Bone marrow (tissue), 2 donors: ENCODE measurements at regions not wholly inside any gene's neighbourhood (a gene's known extent, or its start where the extent isn't known, plus 50 kb on each side); places are given as distances from the start of the nearest gene placed in this dataset.
"Not testable (repeated sequence)": the region's sequence is repeated elsewhere in the genome, so short reads cannot be mapped to it uniquely, and the experiment has no call there.

Source experiments
- DNase-seq, 2 donors: peaks; one replicate each; lab custom pipeline; 2025; lab: John Stamatoyannopoulos, UW

- DNase-seq, result no peak
Measured at GRCh38 chr2:182548031-182548950, 121.5 kb upstream of the PDE1A start.

- DNase-seq, result no peak
Measured at GRCh38 chr2:182550234-182550633, 123.4 kb upstream of the PDE1A start.

DNA sequence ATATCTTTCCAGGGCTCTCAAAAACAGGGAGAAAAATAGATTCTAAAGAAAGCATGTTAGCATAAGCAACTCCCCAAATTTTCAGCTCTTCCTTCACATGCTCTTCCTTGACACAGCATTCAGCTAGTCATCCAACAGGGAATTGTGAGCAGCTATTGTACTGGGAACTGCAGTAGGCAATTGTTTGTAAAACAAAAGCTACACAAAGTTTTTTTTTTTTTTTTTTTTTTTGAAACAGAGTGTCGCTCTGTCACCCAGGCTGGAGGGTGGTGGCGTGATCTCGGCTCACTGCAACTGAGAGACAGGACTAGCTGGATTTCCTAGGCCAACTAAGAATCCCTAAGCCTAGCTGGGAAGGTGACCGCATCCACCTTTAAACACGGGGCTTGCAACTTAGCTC lies 125.4 kb upstream of the PDE1A start:
- not testable (repeated sequence) for DNase-seq

DNA sequence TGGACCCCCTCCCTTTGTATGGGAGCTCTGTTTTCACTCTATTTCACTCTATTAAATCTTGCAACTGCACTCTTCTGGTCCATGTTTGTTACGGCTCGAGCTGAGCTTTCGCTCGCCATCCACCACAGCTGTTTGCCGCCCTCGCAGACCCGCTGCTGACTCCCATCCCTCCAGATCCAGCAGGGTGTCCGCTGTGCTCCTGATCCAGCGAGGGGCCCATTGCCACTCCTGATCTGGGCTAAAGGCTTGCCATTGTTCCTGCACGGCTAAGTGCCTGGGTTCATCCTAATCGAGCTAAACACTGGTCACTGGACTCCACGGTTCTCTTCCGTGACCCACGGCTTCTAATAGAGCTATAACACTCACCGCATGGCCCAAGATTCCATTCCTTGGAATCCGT lies 125.9 kb upstream of the PDE1A start:
- not testable (repeated sequence) for DNase-seq

GRCh38 chr2:182553483-182553882 lies 126.6 kb upstream of the PDE1A start:
- no peak for DNase-seq

DNA sequence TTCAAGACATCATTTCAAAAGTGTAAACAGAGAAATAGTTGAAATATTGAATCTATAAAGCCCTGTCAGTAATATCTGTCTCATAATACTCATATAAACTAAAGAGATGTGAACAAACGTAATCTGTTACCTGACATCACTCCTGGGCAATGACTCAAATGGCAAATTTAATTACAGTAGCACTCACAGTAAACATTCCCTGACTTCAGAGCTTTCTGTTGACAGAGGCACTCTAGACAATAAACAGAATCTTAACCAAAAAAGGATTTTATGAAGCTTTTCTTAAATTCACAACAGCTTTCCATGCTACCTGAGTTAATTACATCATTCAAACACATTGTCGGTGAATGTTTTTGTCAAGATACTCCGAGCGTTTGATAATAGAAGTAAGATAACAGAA lies 128.1 kb upstream of the PDE1A start:
- DNase-seq, result no peak

GRCh38 chr2:182558564-182558963 lies 131.7 kb upstream of the PDE1A start:
- DNase-seq, result no peak

- DNase-seq, result no peak
Measured at GRCh38 chr2:182559623-182560022, 132.8 kb upstream of the PDE1A start.

DNA sequence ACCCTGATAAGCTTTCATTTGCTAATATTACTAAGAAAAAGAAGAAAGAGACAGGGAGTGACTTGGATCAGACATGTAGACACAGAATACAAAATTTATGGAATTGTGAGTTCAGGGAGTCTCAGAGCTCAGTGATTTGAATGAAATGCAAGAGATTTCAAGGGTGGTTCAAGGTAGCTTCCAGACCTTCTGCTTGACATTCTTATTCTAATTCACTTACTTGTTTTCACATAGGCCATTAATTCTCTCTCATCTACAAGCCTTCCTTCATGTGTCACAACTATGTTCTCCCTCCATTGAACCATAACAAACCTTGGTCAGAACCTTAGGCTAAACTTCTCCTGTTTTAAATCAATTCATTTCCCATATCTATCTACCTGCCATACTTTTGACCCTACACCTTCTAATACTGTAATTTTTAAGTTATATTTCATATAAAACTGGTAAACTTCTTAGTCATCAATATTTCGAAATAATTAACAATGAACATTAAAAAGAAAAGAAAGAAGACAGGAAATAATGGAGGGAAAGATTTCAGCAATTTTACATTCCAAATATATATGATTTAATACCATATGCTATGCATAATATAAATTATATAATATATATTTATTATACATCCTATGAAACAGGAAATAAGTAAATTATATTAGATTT lies 139.2 kb upstream of the PDE1A start:
- no peak for DNase-seq

DNA sequence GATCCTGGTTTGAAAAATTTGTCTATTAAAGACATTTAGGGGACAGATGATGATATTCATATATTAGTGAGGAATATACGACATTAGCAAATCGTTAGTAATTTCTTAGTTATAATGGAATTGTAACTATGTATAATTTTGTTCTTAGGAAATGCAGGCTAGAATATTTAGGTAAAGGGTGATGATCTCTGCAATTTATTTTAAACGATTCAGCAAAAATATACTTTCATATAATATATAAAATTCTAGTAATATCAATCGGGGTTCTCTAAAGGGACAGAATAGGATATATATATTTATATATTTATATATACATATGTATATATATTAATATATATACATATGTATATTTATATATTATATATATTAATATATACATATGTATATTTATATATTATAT lies 142.5 kb upstream of the DNAJC10 start:
- DNase-seq, result no peak

- no peak for DNase-seq
Measured at GRCh38 chr2:182577816-182578215, 138.2 kb upstream of the DNAJC10 start.

DNA sequence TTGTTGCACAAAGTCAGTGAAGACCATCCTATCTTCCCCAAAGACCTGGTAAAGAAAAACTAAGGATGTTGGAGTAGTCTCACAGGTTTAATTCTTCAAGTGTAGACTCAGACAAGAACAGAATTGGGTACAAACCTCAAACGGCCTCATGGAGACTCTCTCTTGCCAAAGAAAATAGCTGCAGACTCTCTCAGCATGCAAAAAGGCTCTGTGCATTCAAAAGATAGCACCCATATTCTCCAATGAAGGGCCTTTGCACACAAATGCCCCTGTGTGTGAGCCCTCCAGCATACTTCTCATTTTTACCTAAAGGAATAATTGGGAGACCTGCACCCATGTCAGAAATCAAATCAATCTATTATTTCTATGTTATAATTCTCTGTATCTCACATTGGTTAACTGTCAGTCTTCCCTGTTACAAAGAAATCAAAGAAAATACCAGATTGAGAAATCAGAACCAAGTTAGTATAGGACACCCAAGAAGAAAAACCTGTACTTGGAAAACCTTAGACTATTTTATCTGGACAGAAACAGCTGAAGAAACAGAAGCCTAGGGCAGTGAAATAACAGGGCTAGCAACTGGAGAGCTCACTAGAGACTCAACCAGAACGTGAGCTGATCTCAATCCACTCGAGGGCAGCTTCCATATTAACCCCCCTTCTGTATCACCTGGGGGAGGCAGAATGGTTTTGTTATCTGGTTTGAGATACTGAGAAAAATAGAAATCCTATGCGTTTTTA lies 134.7 kb upstream of the DNAJC10 start:
- no peak for DNase-seq

DNA sequence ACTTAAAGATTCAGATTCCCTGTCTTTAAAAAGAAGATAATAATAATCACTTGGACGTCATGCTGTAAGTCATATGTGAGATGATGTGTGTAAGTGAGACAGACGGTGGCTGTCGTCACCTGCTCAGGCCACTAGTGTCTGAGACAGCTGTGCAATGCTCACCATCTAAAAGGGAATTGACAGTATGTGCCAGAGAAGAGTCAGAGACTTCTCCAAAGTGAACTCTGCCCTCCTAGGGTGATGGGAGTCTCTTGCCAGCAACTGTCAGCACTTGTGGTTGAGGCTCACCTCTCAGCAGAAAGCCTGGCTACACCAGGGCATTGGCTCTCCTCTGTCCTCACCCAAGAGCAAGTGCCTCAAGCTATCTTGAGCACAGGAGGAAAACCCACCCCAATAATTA lies 131.6 kb upstream of the DNAJC10 start:
- no peak for DNase-seq

DNA sequence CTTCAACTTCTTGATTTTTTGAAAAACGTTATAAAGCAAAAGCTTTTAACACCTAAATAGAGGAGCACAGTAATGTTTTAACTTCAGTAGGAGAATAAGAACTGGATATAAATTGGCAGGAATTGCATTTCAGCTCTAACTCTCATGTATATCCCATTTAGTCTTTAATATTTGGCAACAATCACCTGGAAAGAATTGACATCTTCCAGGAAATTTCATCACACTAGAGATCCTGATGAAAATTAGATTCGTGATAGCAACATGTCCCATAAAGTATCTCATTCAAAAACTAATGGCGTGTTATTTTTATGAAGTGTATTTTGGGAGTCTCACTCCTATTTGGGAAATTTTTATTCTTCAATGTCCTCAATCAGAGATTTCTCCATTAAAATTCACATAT lies 131.1 kb upstream of the DNAJC10 start:
- DNase-seq, result no peak

- DNase-seq, result no peak
Measured at GRCh38 chr2:182585430-182585829, 130.6 kb upstream of the DNAJC10 start.

- DNase-seq, result no peak
Measured at GRCh38 chr2:182586426-182586825, 129.6 kb upstream of the DNAJC10 start.

DNA sequence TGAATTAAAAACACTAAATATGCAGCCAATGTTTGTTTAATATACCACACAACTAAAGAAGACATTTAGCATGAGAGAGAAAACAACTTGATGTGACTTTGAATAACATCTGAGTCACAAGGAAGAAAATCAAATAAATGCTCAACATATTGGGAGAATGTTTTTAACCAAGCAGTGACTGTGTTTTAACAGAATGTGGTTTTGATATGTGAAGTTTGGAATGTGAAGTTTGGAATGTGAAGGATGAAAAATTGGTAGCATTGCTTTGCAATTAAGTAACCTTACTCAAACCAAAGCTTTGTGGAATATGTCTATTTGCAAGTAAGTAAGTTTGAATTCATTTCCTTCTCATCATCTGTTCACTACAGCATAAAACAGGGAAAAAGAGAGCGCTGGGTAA lies 128.2 kb upstream of the DNAJC10 start:
- DNase-seq, result no peak

- no peak for DNase-seq
Measured at GRCh38 chr2:182589121-182589520, 126.9 kb upstream of the DNAJC10 start.

DNA sequence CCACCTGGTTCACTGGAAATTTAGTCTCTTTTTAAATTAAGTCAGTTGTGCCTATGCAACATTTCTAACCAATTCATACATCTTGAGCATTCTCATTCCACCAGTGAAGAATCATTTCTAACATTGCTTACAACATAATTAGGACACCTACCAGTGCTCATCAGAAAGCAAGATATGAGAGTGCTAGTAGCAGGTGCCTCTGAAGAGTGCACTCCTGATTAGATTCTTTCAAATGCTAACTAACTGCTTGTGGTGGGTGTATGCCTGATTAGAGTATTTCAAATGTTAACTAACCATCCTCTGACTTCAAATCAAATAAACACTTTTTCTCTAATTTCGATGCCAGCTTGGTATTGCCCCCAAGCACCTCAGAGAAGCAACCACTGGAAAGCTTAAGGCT lies 124.3 kb upstream of the DNAJC10 start:
- DNase-seq, result no peak

GRCh38 chr2:182592691-182593393 lies 123.2 kb upstream of the DNAJC10 start:
- no peak for DNase-seq

DNA sequence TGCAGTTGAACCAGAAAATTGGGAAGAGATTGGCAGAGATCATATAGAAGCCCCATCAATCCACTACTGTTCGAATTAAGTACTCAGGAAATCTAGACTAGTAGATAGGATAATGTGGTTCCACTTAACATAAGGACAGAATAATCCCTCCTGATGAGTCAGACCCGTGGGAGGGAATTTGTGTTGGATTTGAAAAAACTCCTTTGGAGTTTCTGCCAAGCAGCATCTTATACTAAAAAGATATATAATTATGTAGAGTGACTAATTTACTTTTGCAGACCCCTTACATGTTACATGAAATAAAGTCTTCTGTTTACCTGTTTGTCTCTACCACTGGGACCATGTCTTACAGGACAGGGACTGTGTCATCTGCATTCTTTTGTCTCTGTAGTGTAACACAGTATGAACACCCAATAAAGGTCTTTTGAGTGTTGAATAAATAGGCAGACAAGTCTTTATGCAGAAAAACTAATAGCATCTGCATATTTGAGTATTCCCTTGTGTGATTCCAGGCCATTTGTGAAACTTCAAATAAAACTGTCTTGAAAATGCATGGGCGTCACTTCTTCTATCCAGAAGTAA lies 122.6 kb upstream of the DNAJC10 start:
- no peak for DNase-seq

DNA sequence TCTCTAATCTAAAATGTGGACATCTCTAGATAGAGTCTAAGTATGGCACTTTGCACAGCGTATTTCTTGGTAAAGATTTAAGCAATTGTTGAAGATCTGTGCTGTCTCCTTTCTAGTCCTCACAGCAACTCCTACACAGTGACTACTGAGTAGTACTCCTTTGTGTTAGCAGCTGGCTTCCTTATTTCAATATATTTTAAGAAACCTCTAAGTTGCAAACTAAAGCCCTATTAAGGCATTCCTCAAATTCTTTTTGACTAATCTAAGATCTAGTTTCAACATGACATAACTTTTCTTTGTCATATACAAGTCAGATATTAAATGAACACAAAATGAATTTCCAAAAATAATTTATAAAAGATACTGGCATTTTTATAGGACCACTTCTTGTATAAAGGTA lies 121.8 kb upstream of the DNAJC10 start:
- no peak for DNase-seq
